OCI-LY7 (cell line): ENCODE measurements at regions not wholly inside any gene's neighbourhood (a gene's known extent, or its start where the extent isn't known, plus 50 kb on each side); places are given as distances from the start of the nearest gene placed in this dataset.

Source experiments
- BruUV-seq: library from RNA; stranded (reverse); fragments of 400-500 nt; replicated peaks from 2 replicates; lab custom pipeline; 2021; lab: Mats Ljungman, UMichigan
- CTCF ChIA-PET: fragments of 300-600 bp; sonication (Branson Sonifier 250); formaldehyde crosslinking; loops from one replicate; lab custom pipeline; 2022; ENCODE audit warnings: antibody characterized with exemption; ENCODE audit not compliant: unreplicated experiment; lab: Charles Lee
- POLR2A ChIA-PET: fragments of 300-600 bp; sonication (Branson Sonifier 250); formaldehyde crosslinking; loops from one replicate; lab custom pipeline; 2022; ENCODE audit warnings: antibody characterized with exemption; lab: Charles Lee
- DNase-seq: peaks from one replicate; pipeline ENCODE4 v3.0.0-alpha.2; 2015; ENCODE audit warnings: low spot score
- H2AFZ ChIP-seq: fragments of 200-600 bp; sonication (generic), shearing (Covaris generic); 2 replicates; pipeline ENCODE4 v1.6.1; 2014; ENCODE audit warnings: mild to moderate bottlenecking, antibody characterized with exemption, low read length, moderate library complexity
- H3K27ac ChIP-seq: fragments of 200-600 bp; sonication (generic); 2 replicates; pipeline ENCODE4 v1.5.1; 2014; ENCODE audit warnings: mixed run types, low read depth, mild to moderate bottlenecking, moderate library complexity, low read length, inconsistent platforms; ENCODE audit not compliant: poor library complexity, severe bottlenecking
- H3K36me3 ChIP-seq: fragments of 200-600 bp; sonication (generic); 2 replicates; pipeline ENCODE4 v1.6.1; 2014; ENCODE audit warnings: mild to moderate bottlenecking, antibody characterized with exemption, low read length, moderate library complexity, mixed read lengths; ENCODE audit not compliant: insufficient read depth
- H3K4me1 ChIP-seq: fragments of 200-600 bp; sonication (generic); 2 replicates; pipeline ENCODE4 v1.5.1; 2014; ENCODE audit warnings: mild to moderate bottlenecking, low read length; ENCODE audit not compliant: insufficient read depth, poor library complexity, severe bottlenecking
- H3K4me2 ChIP-seq: fragments of 200-600 bp; sonication (generic); 2 replicates; pipeline ENCODE4 v1.6.1; 2014; ENCODE audit warnings: mild to moderate bottlenecking, low read length
- H3K4me3 ChIP-seq: fragments of 200-600 bp; sonication (generic); 2 replicates; pipeline ENCODE4 v1.5.1; 2014; ENCODE audit warnings: mild to moderate bottlenecking, low read depth, low read length; ENCODE audit not compliant: poor library complexity, severe bottlenecking
- H3K79me2 ChIP-seq: fragments of 200-600 bp; sonication (generic); 2 replicates; pipeline ENCODE4 v1.6.1; 2016; ENCODE audit warnings: low read depth, mild to moderate bottlenecking, low read length, moderate library complexity, mixed read lengths; ENCODE audit not compliant: insufficient read depth
- H3K9me2 ChIP-seq: fragments of 200-600 bp; sonication (generic); 2 replicates; pipeline ENCODE4 v1.6.1; 2016; ENCODE audit warnings: mild to moderate bottlenecking, low read length, mixed read lengths; ENCODE audit not compliant: insufficient read depth
- H3K9me3 ChIP-seq: fragments of 200-600 bp; sonication (generic); 2 replicates; pipeline ENCODE4 v1.6.1; 2014; ENCODE audit warnings: mild to moderate bottlenecking, mixed run types, low read length, mixed read lengths
- H4K20me1 ChIP-seq: fragments of 200-600 bp; sonication (generic); 2 replicates; pipeline ENCODE4 v1.6.1; 2014; ENCODE audit warnings: mild to moderate bottlenecking, antibody characterized with exemption, low read length, moderate library complexity, mixed read lengths; ENCODE audit not compliant: insufficient read depth
- EZH2phosphoT487 ChIP-seq: fragments of 200-600 bp; sonication (generic); IDR thresholded peaks from 2 replicates; pipeline ENCODE4 v1.6.1; 2018; ENCODE audit warnings: low read depth, borderline replicate concordance, mild to moderate bottlenecking, mixed run types, antibody characterized with exemption, low read length, moderate library complexity, mixed read lengths
- intact Hi-C: fragments of 100-400 bp; cut with micrococcal nuclease; formaldehyde crosslinking; loops from one replicate; pipeline ENCODE4 v1.10.0; 2022; ENCODE audit not compliant: unreplicated experiment
- TF ChIP-seq, protein P1 (sequence below): fragments of 200-600 bp; sonication (generic); conservative IDR thresholded peaks from 2 replicates; pipeline ENCODE4 v1.5.1; 2014; ENCODE audit warnings: mild to moderate bottlenecking, antibody characterized with exemption, low read length, moderate library complexity, mixed read lengths

DNA sequence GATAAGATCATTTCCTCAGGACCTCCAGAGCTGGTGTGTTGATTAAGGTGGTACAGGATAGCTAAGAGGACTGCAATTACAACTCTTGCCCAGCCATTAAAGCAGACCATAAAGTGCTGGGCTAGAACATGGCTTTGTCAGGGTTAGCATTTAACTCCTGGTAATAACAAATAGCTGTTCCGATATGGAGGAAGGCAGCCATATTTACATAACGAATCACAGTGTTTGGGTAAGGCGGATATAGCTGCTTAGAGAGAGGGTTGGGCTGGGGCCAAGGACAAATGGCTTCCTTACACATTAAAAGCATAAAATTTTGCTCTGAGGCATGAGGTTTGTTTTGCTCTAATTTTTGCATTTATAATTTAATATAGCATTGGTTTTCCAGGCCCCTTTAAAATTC lies 297.7 kb upstream of the DDHD1 start:
- Histone ChIP-seq H3K4me3 (no peak overlapping the region), H3K9me2 (no peaks in the 10 kb centered on the region), H3K4me1 (no peaks in the 10 kb centered on the region), H4K20me1 (no peaks in the 10 kb centered on the region), H3K79me2 (no peaks in the 10 kb centered on the region), H2AFZ (no peak overlapping the region), H3K27ac (no peak overlapping the region), H3K4me2 (no peak overlapping the region), H3K9me3 (no peaks in the 10 kb centered on the region), H3K36me3 (no peaks in the 10 kb centered on the region)
- ChIA-PET CTCF (no interaction called here), POLR2A (interaction anchor here (0.7 kb wide), 1 partner anchor 1370 kb away, joined by 3 read pairs; no protein-coding TSS in a partner anchor)
- DNase-seq = no peak
- TF ChIP-seq, protein P1, sequence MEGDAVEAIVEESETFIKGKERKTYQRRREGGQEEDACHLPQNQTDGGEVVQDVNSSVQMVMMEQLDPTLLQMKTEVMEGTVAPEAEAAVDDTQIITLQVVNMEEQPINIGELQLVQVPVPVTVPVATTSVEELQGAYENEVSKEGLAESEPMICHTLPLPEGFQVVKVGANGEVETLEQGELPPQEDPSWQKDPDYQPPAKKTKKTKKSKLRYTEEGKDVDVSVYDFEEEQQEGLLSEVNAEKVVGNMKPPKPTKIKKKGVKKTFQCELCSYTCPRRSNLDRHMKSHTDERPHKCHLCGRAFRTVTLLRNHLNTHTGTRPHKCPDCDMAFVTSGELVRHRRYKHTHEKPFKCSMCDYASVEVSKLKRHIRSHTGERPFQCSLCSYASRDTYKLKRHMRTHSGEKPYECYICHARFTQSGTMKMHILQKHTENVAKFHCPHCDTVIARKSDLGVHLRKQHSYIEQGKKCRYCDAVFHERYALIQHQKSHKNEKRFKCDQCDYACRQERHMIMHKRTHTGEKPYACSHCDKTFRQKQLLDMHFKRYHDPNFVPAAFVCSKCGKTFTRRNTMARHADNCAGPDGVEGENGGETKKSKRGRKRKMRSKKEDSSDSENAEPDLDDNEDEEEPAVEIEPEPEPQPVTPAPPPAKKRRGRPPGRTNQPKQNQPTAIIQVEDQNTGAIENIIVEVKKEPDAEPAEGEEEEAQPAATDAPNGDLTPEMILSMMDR = no peak
- TF ChIP-seq EZH2phosphoT487 = no peak
- no TSS peak for BruUV-seq
- intact Hi-C loops = no loop called here

DNA sequence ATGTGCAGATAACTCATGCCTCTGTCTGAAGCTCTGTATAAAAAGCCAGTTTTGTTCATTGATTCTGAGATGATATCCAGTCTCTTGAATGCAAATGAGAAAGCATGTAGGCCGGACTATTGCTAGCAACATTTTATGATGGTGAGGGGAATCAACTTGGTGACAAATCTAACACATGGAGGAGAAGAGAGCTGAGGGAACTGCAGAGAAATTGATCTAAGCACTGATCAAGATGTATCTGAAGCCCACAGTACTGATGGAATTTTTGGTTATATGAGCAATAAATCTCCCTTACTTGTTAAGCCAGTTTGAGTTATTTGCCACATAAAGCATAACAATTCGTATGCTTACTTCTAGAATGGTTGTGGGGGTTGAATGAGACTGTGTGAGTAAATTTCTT lies 295.6 kb upstream of the DDHD1 start:
- DNase-seq = no peak
- no peak overlapping the region for H2AFZ ChIP-seq
- BruUV-seq = no TSS peak
- H3K4me1 ChIP-seq = no peaks in the 10 kb centered on the region
- no peak overlapping the region for H3K4me3 ChIP-seq
- no peaks in the 10 kb centered on the region for H3K79me2 ChIP-seq
- H3K4me2 ChIP-seq = no peak overlapping the region
- intact Hi-C loops = no loop called here
- no peak for TF ChIP-seq EZH2phosphoT487
- no peaks in the 10 kb centered on the region for H3K36me3 ChIP-seq
- CTCF ChIA-PET = no interaction called here
- POLR2A ChIA-PET = no interaction called here
- H3K9me3 ChIP-seq = no peaks in the 10 kb centered on the region
- H4K20me1 ChIP-seq = no peaks in the 10 kb centered on the region
- H3K27ac ChIP-seq = no peak overlapping the region
- no peaks in the 10 kb centered on the region for H3K9me2 ChIP-seq

GRCh38 chr14:53444677-53445312 lies 291.7 kb upstream of the DDHD1 start:
- H3K79me2 ChIP-seq = no peaks in the 10 kb centered on the region
- no peak overlapping the region for H3K27ac ChIP-seq
- intact Hi-C loops = no loop called here
- BruUV-seq = no TSS peak
- no peak overlapping the region for H3K4me2 ChIP-seq
- POLR2A ChIA-PET = interaction anchor here (0.6 kb wide), 1 partner anchor 445 kb away, joined by 3 read pairs; no protein-coding TSS in a partner anchor
- H2AFZ ChIP-seq = no peak overlapping the region
- H3K36me3 ChIP-seq = no peaks in the 10 kb centered on the region
- CTCF ChIA-PET = no interaction called here
- H3K4me3 ChIP-seq = no peak overlapping the region
- no peaks in the 10 kb centered on the region for H3K9me2 ChIP-seq
- no peaks in the 10 kb centered on the region for H3K9me3 ChIP-seq
- TF ChIP-seq, protein P1 = no peak
- no peak for TF ChIP-seq EZH2phosphoT487
- no peak for DNase-seq
- no peaks in the 10 kb centered on the region for H4K20me1 ChIP-seq
- no peaks in the 10 kb centered on the region for H3K4me1 ChIP-seq
